SK-N-MC (cell line): ENCODE measurements at regions not wholly inside any gene's neighbourhood (a gene's known extent, or its start where the extent isn't known, plus 50 kb on each side); places are given as distances from the start of the nearest gene placed in this dataset.

Experiments used
- EZH2 ChIP-seq: fragments of 200-600 bp; sonication (generic); IDR thresholded peaks from one replicate; pipeline ENCODE4 v1.6.1; 2017; ENCODE audit warnings: antibody characterized with exemption
- FOXP2 ChIP-seq: optimal IDR thresholded peaks from 2 replicates; pipeline ENCODE3; 2011; ENCODE audit warnings: mild to moderate bottlenecking, moderate library complexity; ENCODE audit not compliant: insufficient read depth; ENCODE audit errors: extremely low read length, control extremely low read depth
- POLR2AphosphoS5 ChIP-seq: IDR thresholded peaks from 2 replicates; pipeline ENCODE4 v1.6.1; 2012; ENCODE audit warnings: mild to moderate bottlenecking, low read depth, low read length, borderline replicate concordance

DNA sequence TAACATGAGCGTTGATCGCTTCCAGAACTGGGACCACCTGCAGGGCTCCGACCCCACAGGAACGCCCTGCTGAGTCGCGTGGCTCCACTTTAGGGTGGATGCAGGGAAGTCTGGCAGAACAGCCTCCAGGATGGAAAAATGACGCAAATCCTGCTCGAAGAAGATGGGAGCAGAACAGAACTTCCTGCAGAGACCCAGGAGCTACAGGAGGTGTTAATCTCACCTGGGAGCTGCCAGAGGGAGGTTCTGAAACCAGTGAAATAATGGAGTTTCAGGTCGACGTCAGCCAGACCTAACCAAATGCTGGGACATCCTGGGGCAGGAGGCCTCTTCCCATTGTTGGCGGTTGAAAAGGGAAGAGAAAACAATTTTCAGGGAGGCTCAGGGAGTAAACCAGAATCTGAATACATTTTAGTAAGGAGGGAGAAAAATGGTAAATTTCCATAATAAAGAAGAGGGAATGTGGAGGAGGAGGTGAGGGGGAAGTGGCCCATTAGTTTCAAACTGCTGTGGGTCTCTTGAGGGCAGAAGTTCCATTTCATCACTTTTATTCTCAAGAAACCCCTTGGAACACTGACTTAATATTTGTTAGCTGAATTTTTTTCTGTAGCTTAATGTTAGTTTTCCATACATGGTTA, 558.4 kb upstream of the CDH4 start:
- no peak for TF ChIP-seq EZH2
- no peak for TF ChIP-seq FOXP2
- no peak for TF ChIP-seq POLR2AphosphoS5
